MM.1S (cell line): ENCODE measurements at regions not wholly inside any gene's neighbourhood (a gene's known extent, or its start where the extent isn't known, plus 50 kb on each side); places are given as distances from the start of the nearest gene placed in this dataset.
A peak's percentile ranks its signal among the peaks of the same experiment; 100 is the strongest.

Experiments used
- DNase-seq: peaks from one replicate; pipeline ENCODE4 v3.0.0-alpha.2; 2015
- H2AFZ ChIP-seq: fragments of 300-600 bp; sonication (generic); 2 replicates; pipeline ENCODE4 v1.6.0; 2016; ENCODE audit warnings: antibody characterized with exemption, low read length
- H3F3A ChIP-seq: fragments of 300-600 bp; sonication (generic); 2 replicates; pipeline ENCODE4 v1.6.1; 2016; ENCODE audit warnings: mild to moderate bottlenecking, antibody characterized with exemption, low read length, moderate library complexity, mixed read lengths; ENCODE audit not compliant: insufficient read depth
- H3K27ac ChIP-seq: fragments of 300-600 bp; sonication (generic); 2 replicates; pipeline ENCODE4 v1.5.1; 2016; ENCODE audit warnings: mild to moderate bottlenecking, low read length
- H3K27me3 ChIP-seq: fragments of 300-600 bp; sonication (generic); replicated peaks from 2 replicates; pipeline ENCODE4 v1.6.0; 2016; ENCODE audit warnings: low read length; ENCODE audit not compliant: insufficient read depth
- H3K36me3 ChIP-seq: fragments of 300-600 bp; sonication (generic); replicated peaks from 2 replicates; pipeline ENCODE4 v1.6.1; 2016; ENCODE audit warnings: mild to moderate bottlenecking, low read length, mixed read lengths; ENCODE audit not compliant: insufficient read depth
- H3K4me1 ChIP-seq: fragments of 300-600 bp; sonication (generic); 2 replicates; pipeline ENCODE4 v1.6.1; 2016; ENCODE audit warnings: low read length, mixed read lengths
- H3K4me2 ChIP-seq: fragments of 300-600 bp; sonication (generic); 2 replicates; pipeline ENCODE4 v1.6.0; 2016; ENCODE audit warnings: low read depth, low read length
- H3K4me3 ChIP-seq: fragments of 300-600 bp; sonication (generic); 2 replicates; pipeline ENCODE4 v1.5.1; 2016; ENCODE audit warnings: low read length, mixed read lengths
- H3K79me2 ChIP-seq: fragments of 300-600 bp; sonication (generic); 2 replicates; pipeline ENCODE4 v1.6.1; 2016; ENCODE audit warnings: mixed run types, low read length, mixed read lengths
- H3K9ac ChIP-seq: fragments of 300-600 bp; sonication (generic); 2 replicates; pipeline ENCODE4 v1.6.1; 2016; ENCODE audit warnings: low read length, mixed read lengths
- H3K9me2 ChIP-seq: fragments of 300-600 bp; sonication (generic); replicated peaks from 2 replicates; pipeline ENCODE4 v1.6.1; 2016; ENCODE audit warnings: mild to moderate bottlenecking, low read length, mixed read lengths; ENCODE audit not compliant: insufficient read depth
- H3K9me3 ChIP-seq: fragments of 300-600 bp; sonication (generic); replicated peaks from 2 replicates; pipeline ENCODE4 v1.6.1; 2016; ENCODE audit warnings: mild to moderate bottlenecking, low read length, mixed read lengths; ENCODE audit not compliant: insufficient read depth
- H4K20me1 ChIP-seq: fragments of 300-600 bp; sonication (generic); 2 replicates; pipeline ENCODE4 v1.6.1; 2016; ENCODE audit warnings: mild to moderate bottlenecking, low read length, moderate library complexity, mixed read lengths; ENCODE audit not compliant: insufficient read depth
- CTCF ChIP-seq: fragments of 300-600 bp; sonication (generic); IDR thresholded peaks from 2 replicates; pipeline ENCODE4 v1.5.1; 2016; ENCODE audit warnings: antibody characterized with exemption, low read length, mixed read lengths
- EZH2 ChIP-seq: fragments of 300-600 bp; sonication (generic); optimal IDR thresholded peaks from 2 replicates; pipeline ENCODE3; 2017; ENCODE audit warnings: low read depth, mild to moderate bottlenecking, antibody characterized with exemption, low read length, mixed read lengths
- EZH2phosphoT487 ChIP-seq: fragments of 300-600 bp; sonication (generic); IDR thresholded peaks from 2 replicates; pipeline ENCODE4 v1.6.1; 2018; ENCODE audit warnings: antibody characterized with exemption, low read length

DNA sequence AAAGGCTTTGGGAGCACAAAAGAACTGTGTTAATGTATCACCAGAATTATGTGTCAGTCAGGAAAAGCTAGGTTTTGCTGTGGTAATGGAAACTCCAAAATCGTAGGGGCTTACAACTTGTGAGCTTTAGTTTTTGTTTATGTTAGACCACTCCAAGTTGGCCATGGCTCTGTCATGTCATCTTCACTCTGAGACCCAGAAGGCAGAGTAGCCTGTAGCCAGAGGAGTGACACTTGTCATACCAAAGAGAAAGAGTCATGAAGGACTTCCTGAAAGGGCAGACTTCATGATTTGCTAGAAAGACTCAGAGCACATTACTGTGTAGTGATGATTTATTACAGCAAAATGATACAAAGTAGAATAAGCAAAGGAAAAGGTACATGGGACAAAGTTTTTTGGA lies 133.6 kb upstream of the SSTR1 start:
- Histone ChIP-seq H3K9ac (no peak overlapping the region), H3K36me3 (no peaks in the 10 kb centered on the region), H3F3A (no peaks in the 10 kb centered on the region), H3K79me2 (no peaks in the 10 kb centered on the region), H4K20me1 (no peaks in the 10 kb centered on the region), H3K4me2 (peak overlapping the region; percentile 32; the same call in 1 of the 2 replicates), H3K4me3 (peak overlapping the region; percentile 10; the same call in 1 of the 2 replicates), H3K4me1 (no peaks in the 10 kb centered on the region), H3K27me3 (no peaks in the 10 kb centered on the region), H3K9me2 (no peaks in the 10 kb centered on the region), H2AFZ (peak overlapping the region; percentile 35; the same call in 1 of the 2 replicates), H3K9me3 (no peaks in the 10 kb centered on the region), H3K27ac (no peak overlapping the region)
- TF ChIP-seq EZH2phosphoT487 (no peak), CTCF (no peak), EZH2 (no peak)
- DNase-seq = no peak

DNA sequence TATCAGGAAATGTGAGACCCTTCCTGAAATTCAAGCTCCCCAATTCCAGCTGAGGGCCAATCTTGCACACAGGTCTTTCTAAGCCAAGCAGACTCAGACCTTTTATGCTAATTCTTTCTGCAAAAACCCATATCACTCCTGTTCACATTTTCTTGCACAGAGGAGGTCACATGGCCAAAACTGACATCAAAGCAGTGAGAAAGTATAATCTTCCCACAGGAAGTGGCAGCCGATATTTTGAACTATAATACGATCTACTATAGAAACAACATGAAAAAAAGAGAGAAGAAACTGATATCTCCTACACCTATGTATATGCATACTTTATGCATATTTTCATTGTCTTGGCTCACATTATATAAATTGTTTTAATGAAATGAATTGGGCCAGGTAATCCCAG lies 132.9 kb upstream of the SSTR1 start:
- no peak overlapping the region for H3K9ac ChIP-seq
- no peaks in the 10 kb centered on the region for H4K20me1 ChIP-seq
- H3K79me2 ChIP-seq = no peaks in the 10 kb centered on the region
- H3K36me3 ChIP-seq = no peaks in the 10 kb centered on the region
- H3K9me2 ChIP-seq = no peaks in the 10 kb centered on the region
- H3K4me3 ChIP-seq = no peak overlapping the region
- H3K4me2 ChIP-seq = no peak overlapping the region
- no peak for TF ChIP-seq CTCF
- TF ChIP-seq EZH2phosphoT487 = no peak
- no peak for TF ChIP-seq EZH2
- DNase-seq = no peak
- no peaks in the 10 kb centered on the region for H3K4me1 ChIP-seq
- no peaks in the 10 kb centered on the region for H3K27me3 ChIP-seq
- no peak overlapping the region for H3K27ac ChIP-seq
- no peaks in the 10 kb centered on the region for H3K9me3 ChIP-seq
- no peaks in the 10 kb centered on the region for H3F3A ChIP-seq
- no peak overlapping the region for H2AFZ ChIP-seq

DNA sequence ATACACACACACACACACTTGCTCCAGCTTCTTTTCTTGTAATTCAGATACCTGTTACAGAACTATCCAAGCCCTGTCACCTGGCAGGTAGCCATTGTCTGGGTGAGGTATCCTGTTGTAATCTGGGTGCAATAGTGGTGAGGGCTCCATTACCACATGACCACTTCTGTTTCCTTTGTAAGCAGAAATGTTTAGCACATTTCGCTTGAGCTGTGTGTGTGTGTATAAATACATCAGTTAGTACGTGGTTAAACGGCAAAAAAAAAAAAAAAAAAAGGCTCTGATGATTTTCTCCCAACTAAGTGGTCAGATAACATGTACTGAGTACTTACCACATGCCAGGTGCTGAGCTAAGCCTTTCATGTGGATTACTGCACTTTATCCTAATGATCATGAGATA lies 129.3 kb upstream of the SSTR1 start:
- H3K27ac ChIP-seq = no peak overlapping the region
- DNase-seq = peak; percentile 25

More for the DNA sequence above, 129.3 kb upstream of the SSTR1 start:
- no peaks in the 10 kb centered on the region for H3K9me3 ChIP-seq
- no peak overlapping the region for H2AFZ ChIP-seq
- TF ChIP-seq EZH2 (no peak), EZH2phosphoT487 (no peak), CTCF (no peak)
- no peaks in the 10 kb centered on the region for H3K79me2 ChIP-seq
- no peaks in the 10 kb centered on the region for H4K20me1 ChIP-seq
- H3K27me3 ChIP-seq = no peaks in the 10 kb centered on the region
- no peak overlapping the region for H3K4me3 ChIP-seq
- no peak overlapping the region for H3K4me2 ChIP-seq
- no peaks in the 10 kb centered on the region for H3K4me1 ChIP-seq
- H3K9ac ChIP-seq = no peak overlapping the region
- no peaks in the 10 kb centered on the region for H3K9me2 ChIP-seq
- H3F3A ChIP-seq = no peaks in the 10 kb centered on the region
- no peaks in the 10 kb centered on the region for H3K36me3 ChIP-seq
